ENCODE measurements at regions not wholly inside any gene's neighbourhood (a gene's known extent, or its start where the extent isn't known, plus 50 kb on each side); places are given as distances from the start of the nearest gene placed in this dataset.
"Not testable (repeated sequence)": the region's sequence is repeated elsewhere in the genome, so short reads cannot be mapped to it uniquely, and the experiment has no call there.

- H3K4me1 ChIP-seq (ENCODE audit: control insufficient read depth, insufficient read depth, low read depth, low read length); H3K18ac ChIP-seq (ENCODE audit: low read depth in 1 of 2, low read length in 2 of 2); H2BK5ac ChIP-seq (ENCODE audit: low read depth, low read length, poor library complexity, severe bottlenecking); H3K27ac ChIP-seq (ENCODE audit: low read length, poor library complexity, severe bottlenecking); H3K9me3 ChIP-seq (ENCODE audit: control insufficient read depth, low read length); H4K8ac ChIP-seq (ENCODE audit: low read length); H3K4me3 ChIP-seq (ENCODE audit: insufficient read depth in 1 of 2, low read depth in 1 of 2, low read length in 2 of 2); H4K91ac ChIP-seq (ENCODE audit: low read length); H3K4me2 ChIP-seq (ENCODE audit: low read length, poor library complexity, severe bottlenecking); DNase-seq; H3K9ac ChIP-seq (ENCODE audit: low read length); H2BK120ac ChIP-seq (ENCODE audit: low read depth, low read length); H2BK15ac ChIP-seq (ENCODE audit: low read depth, poor library complexity, severe bottlenecking); H3K79me1 ChIP-seq (replicated peaks; ENCODE audit: low read length, poor library complexity, severe bottlenecking); H3K14ac ChIP-seq (ENCODE audit: low read length in 2 of 2); H2AK5ac ChIP-seq (ENCODE audit: low read length, severe bottlenecking); H3K4ac ChIP-seq (ENCODE audit: low read depth in 1 of 2, low read length in 2 of 2); H3K36me3 ChIP-seq (ENCODE audit: control insufficient read depth in 1 of 2, insufficient read depth in 2 of 2, low read depth in 1 of 2, low read length in 2 of 2); H3K23ac ChIP-seq (ENCODE audit: low read length in 2 of 2); H3K27me3 ChIP-seq (ENCODE audit: control insufficient read depth in 1 of 2, insufficient read depth in 1 of 2, low read length in 2 of 2); H2BK12ac ChIP-seq (ENCODE audit: low read length in 2 of 2); H2AFZ ChIP-seq (ENCODE audit: low read depth, low read length): not testable (repeated sequence)
- 94% methylated on average over 7 of the region's 11 CpGs for WGBS
Observed at GRCh38 chr2:111264956-111265355, 144.2 kb downstream of the BCL2L11 start.

DNA sequence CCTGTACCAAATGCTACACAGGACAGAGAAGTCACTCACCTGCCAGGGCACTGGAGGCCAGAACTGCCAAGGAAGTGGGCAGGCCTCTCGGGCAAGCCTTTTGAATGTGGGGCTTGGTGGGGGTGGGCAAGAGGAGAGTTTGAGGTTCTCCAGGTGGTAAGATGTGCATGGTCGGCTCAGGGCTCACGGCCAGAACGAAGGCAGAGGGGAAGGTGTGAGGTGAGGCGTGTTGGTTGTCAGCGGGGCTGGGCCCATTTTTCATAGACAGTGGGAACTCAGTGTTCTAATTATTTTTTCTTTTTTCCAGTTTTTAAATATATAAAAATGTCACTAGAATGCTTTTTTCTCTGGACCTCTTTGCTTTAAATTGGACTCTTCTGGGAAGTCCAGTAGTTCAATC, 145.8 kb downstream of the BCL2L11 start:
- H3K4me1 ChIP-seq (ENCODE audit: control insufficient read depth, insufficient read depth, low read depth, low read length); H3K79me1 ChIP-seq (replicated peaks; ENCODE audit: low read length, poor library complexity, severe bottlenecking); H3K9me3 ChIP-seq (ENCODE audit: control insufficient read depth, low read length); H3K4me2 ChIP-seq (ENCODE audit: low read length, poor library complexity, severe bottlenecking); H3K4ac ChIP-seq (ENCODE audit: low read depth in 1 of 2, low read length in 2 of 2); H2BK15ac ChIP-seq (ENCODE audit: low read depth, poor library complexity, severe bottlenecking); H3K14ac ChIP-seq (ENCODE audit: low read length in 2 of 2); DNase-seq; H2BK120ac ChIP-seq (ENCODE audit: low read depth, low read length); H2BK12ac ChIP-seq (ENCODE audit: low read length in 2 of 2); H2AFZ ChIP-seq (ENCODE audit: low read depth, low read length); H3K27me3 ChIP-seq (ENCODE audit: control insufficient read depth in 1 of 2, insufficient read depth in 1 of 2, low read length in 2 of 2); H3K18ac ChIP-seq (ENCODE audit: low read depth in 1 of 2, low read length in 2 of 2); H3K9ac ChIP-seq (ENCODE audit: low read length); H3K23ac ChIP-seq (ENCODE audit: low read length in 2 of 2); H3K4me3 ChIP-seq (ENCODE audit: insufficient read depth in 1 of 2, low read depth in 1 of 2, low read length in 2 of 2); H4K8ac ChIP-seq (ENCODE audit: low read length); H4K91ac ChIP-seq (ENCODE audit: low read length); H2BK5ac ChIP-seq (ENCODE audit: low read depth, low read length, poor library complexity, severe bottlenecking); H3K36me3 ChIP-seq (ENCODE audit: control insufficient read depth in 1 of 2, insufficient read depth in 2 of 2, low read depth in 1 of 2, low read length in 2 of 2); H2AK5ac ChIP-seq (ENCODE audit: low read length, severe bottlenecking); H3K27ac ChIP-seq (ENCODE audit: low read length, poor library complexity, severe bottlenecking): not testable (repeated sequence)
- WGBS, result 90% methylated on average over 1 of the region's 6 CpGs

DNA sequence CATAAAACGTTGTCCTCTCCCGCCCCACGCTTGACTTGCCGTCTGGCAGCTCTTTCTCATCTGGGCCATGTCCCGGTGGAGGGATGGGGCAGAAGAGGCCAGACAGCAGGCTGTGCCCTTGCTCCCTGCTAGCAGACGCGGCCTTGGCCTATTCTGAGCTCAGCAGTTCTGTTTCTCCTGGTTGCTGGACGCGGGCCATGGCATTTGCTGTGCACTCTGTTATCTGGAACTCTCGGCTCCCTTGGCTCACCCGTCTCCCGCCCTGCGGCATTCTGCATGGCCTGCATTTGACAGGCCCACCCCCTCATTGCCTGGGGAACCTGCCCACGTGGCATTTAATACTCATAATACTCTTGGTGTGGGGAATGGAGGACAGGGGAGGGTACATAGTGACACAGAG, 146.3 kb downstream of the BCL2L11 start:
- not testable (repeated sequence) for H3K9me3 ChIP-seq (ENCODE audit: control insufficient read depth, low read length); H3K27ac ChIP-seq (ENCODE audit: low read length, poor library complexity, severe bottlenecking); DNase-seq; H4K8ac ChIP-seq (ENCODE audit: low read length); H3K4me2 ChIP-seq (ENCODE audit: low read length, poor library complexity, severe bottlenecking); H3K14ac ChIP-seq (ENCODE audit: low read length in 2 of 2); H2AFZ ChIP-seq (ENCODE audit: low read depth, low read length); H2BK15ac ChIP-seq (ENCODE audit: low read depth, poor library complexity, severe bottlenecking); H2BK12ac ChIP-seq (ENCODE audit: low read length in 2 of 2); H3K23ac ChIP-seq (ENCODE audit: low read length in 2 of 2); H2BK120ac ChIP-seq (ENCODE audit: low read depth, low read length); H4K91ac ChIP-seq (ENCODE audit: low read length); H3K9ac ChIP-seq (ENCODE audit: low read length); H2AK5ac ChIP-seq (ENCODE audit: low read length, severe bottlenecking); H3K4me1 ChIP-seq (ENCODE audit: control insufficient read depth, insufficient read depth, low read depth, low read length); H3K79me1 ChIP-seq (replicated peaks; ENCODE audit: low read length, poor library complexity, severe bottlenecking); H3K4me3 ChIP-seq (ENCODE audit: insufficient read depth in 1 of 2, low read depth in 1 of 2, low read length in 2 of 2); H3K4ac ChIP-seq (ENCODE audit: low read depth in 1 of 2, low read length in 2 of 2); H2BK5ac ChIP-seq (ENCODE audit: low read depth, low read length, poor library complexity, severe bottlenecking); H3K18ac ChIP-seq (ENCODE audit: low read depth in 1 of 2, low read length in 2 of 2); H3K27me3 ChIP-seq (ENCODE audit: control insufficient read depth in 1 of 2, insufficient read depth in 1 of 2, low read length in 2 of 2); H3K36me3 ChIP-seq (ENCODE audit: control insufficient read depth in 1 of 2, insufficient read depth in 2 of 2, low read depth in 1 of 2, low read length in 2 of 2)
- 92% methylated on average over 5 of the region's 14 CpGs for WGBS

DNA sequence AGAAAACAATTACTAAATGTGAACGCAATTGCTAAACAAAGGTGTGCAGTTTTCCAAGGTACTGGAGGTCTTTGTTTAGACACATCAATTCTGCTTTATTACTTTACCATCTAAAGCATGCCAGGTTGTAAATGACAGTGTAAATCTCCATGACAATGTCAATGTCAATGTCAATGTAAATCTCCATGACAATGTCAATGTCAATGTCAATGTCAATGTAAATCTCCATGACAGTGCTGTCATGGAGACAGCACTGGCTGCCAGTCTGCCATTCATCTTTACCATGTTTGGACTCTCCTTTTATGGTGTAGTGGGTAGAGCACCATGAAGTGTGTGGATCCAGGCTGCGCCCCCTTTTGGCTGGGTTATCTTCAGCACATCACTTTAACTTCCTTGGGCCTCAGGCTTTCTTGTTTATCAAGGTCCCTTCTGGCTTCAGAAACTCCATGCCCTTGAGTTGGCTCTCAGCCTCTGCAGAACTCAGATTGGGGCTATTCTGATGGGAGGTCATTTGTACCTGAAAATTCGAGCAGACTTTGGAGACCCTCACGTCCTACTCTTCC, 149.1 kb downstream of the BCL2L11 start:
- H2BK120ac ChIP-seq (ENCODE audit: low read depth, low read length); H2BK5ac ChIP-seq (ENCODE audit: low read depth, low read length, poor library complexity, severe bottlenecking); H2AK5ac ChIP-seq (ENCODE audit: low read length, severe bottlenecking); H2BK12ac ChIP-seq (ENCODE audit: low read length in 2 of 2); H4K8ac ChIP-seq (ENCODE audit: low read length); H3K23ac ChIP-seq (ENCODE audit: low read length in 2 of 2); H4K91ac ChIP-seq (ENCODE audit: low read length); H3K4ac ChIP-seq (ENCODE audit: low read depth in 1 of 2, low read length in 2 of 2); H3K14ac ChIP-seq (ENCODE audit: low read length in 2 of 2); H2AFZ ChIP-seq (ENCODE audit: low read depth, low read length); H3K4me3 ChIP-seq (ENCODE audit: insufficient read depth in 1 of 2, low read depth in 1 of 2, low read length in 2 of 2); H2BK15ac ChIP-seq (ENCODE audit: low read depth, poor library complexity, severe bottlenecking); H3K36me3 ChIP-seq (ENCODE audit: control insufficient read depth in 1 of 2, insufficient read depth in 2 of 2, low read depth in 1 of 2, low read length in 2 of 2); H3K18ac ChIP-seq (ENCODE audit: low read depth in 1 of 2, low read length in 2 of 2); H3K79me1 ChIP-seq (replicated peaks; ENCODE audit: low read length, poor library complexity, severe bottlenecking); DNase-seq; H3K4me2 ChIP-seq (ENCODE audit: low read length, poor library complexity, severe bottlenecking); H3K9me3 ChIP-seq (ENCODE audit: control insufficient read depth, low read length); H3K27me3 ChIP-seq (ENCODE audit: control insufficient read depth in 1 of 2, insufficient read depth in 1 of 2, low read length in 2 of 2); H3K9ac ChIP-seq (ENCODE audit: low read length); H3K4me1 ChIP-seq (ENCODE audit: control insufficient read depth, insufficient read depth, low read depth, low read length); H3K27ac ChIP-seq (ENCODE audit: low read length, poor library complexity, severe bottlenecking): not testable (repeated sequence)
- WGBS, result no CpG with 5 or more reads among the region's 4 CpGs

All from mesenchymal stem cell (in vitro differentiated cells and primary cell).